ENCODE measurements at regions not wholly inside any gene's neighbourhood (a gene's known extent, or its start where the extent isn't known, plus 50 kb on each side); places are given as distances from the start of the nearest gene placed in this dataset.

DNA sequence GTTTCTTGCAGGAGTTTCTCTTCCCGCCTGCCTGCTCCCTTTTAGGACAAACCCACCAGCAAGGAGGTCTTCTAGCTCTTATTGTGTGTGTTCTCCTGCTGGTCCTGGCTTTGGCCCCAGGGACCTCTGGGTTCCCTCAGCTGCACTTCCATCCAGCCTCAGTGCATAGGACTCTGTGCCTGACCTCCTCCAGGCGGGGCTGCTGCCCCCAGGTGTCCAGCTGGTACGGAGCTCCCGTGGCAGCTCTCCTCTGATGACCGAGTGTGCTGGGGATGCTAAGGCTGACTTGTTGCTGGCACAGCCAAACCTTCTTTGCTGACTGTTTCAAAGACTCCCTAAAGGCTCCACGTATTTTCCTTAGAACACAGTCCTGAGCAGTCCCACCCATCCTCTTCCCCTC is 126.5 kb downstream of the GPCPD1 start:
- TF ChIP-seq, protein P1, sequence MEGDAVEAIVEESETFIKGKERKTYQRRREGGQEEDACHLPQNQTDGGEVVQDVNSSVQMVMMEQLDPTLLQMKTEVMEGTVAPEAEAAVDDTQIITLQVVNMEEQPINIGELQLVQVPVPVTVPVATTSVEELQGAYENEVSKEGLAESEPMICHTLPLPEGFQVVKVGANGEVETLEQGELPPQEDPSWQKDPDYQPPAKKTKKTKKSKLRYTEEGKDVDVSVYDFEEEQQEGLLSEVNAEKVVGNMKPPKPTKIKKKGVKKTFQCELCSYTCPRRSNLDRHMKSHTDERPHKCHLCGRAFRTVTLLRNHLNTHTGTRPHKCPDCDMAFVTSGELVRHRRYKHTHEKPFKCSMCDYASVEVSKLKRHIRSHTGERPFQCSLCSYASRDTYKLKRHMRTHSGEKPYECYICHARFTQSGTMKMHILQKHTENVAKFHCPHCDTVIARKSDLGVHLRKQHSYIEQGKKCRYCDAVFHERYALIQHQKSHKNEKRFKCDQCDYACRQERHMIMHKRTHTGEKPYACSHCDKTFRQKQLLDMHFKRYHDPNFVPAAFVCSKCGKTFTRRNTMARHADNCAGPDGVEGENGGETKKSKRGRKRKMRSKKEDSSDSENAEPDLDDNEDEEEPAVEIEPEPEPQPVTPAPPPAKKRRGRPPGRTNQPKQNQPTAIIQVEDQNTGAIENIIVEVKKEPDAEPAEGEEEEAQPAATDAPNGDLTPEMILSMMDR (IDR thresholded peaks at IDR 0.05): no peak
- no peak for TF ChIP-seq EZH2 (IDR thresholded peaks at IDR 0.05)

All from neural progenitor cell (in vitro differentiated cells).